Suprapubic skin (tissue), 4 donors: ENCODE measurements at regions not wholly inside any gene's neighbourhood (a gene's known extent, or its start where the extent isn't known, plus 50 kb on each side); places are given as distances from the start of the nearest gene placed in this dataset.

ENCODE experiments used
- DNase-seq, 2 donors: peaks; one replicate each; pipeline ENCODE4 v3.0.0-alpha.2; 2019; ENCODE audit warnings: low spot score in 2 of 2
- H3K27ac ChIP-seq: fragments of 200-600 bp; sonication (generic); one replicate; pipeline ENCODE4 v1.5.1; 2019
- H3K27me3 ChIP-seq: fragments of 200-600 bp; sonication (generic); one replicate; pipeline ENCODE4 v1.5.1; 2019
- H3K36me3 ChIP-seq: fragments of 200-600 bp; sonication (generic); one replicate; pipeline ENCODE4 v1.5.1; 2019
- H3K4me1 ChIP-seq: fragments of 200-600 bp; sonication (generic); one replicate; pipeline ENCODE4 v1.5.1; 2019
- H3K4me3 ChIP-seq: fragments of 200-600 bp; sonication (generic); one replicate; pipeline ENCODE4 v1.5.1; 2019; ENCODE audit warnings: mild to moderate bottlenecking
- H3K9me3 ChIP-seq: fragments of 200-600 bp; sonication (generic); one replicate; pipeline ENCODE4 v1.5.1; 2019
- CTCF ChIP-seq, 2 donors: fragments of 200-600 bp in 1 of 2; fragments of 450-650 bp in 1 of 2; sonication (generic) in 1 of 2; IDR thresholded peaks; one replicate each; pipeline ENCODE4 v1.5.1; 2016 to 2019; ENCODE audit warnings: antibody characterized with exemption in 2 of 2, mild to moderate bottlenecking in 1 of 2, moderate library complexity in 1 of 2
- EP300 ChIP-seq: sonication (generic); formaldehyde crosslinking; IDR thresholded peaks from one replicate; pipeline ENCODE4 v1.6.1; 2017; ENCODE audit warnings: antibody characterized with exemption
- POLR2A ChIP-seq, 2 donors: fragments of 450-650 bp; IDR thresholded peaks; one replicate each; pipeline ENCODE4 v1.6.1; 2017; ENCODE audit warnings: antibody characterized with exemption in 2 of 2, mild to moderate bottlenecking in 2 of 2, moderate library complexity in 2 of 2
- POLR2AphosphoS5 ChIP-seq, 3 donors: sonication (generic); formaldehyde crosslinking; IDR thresholded peaks; one replicate each; pipeline ENCODE4 v1.6.1; 2017; ENCODE audit warnings: antibody characterized with exemption in 3 of 3
- WGBS: methylation state at CpG from one replicate; pipeline ENCODE4 v1.1.5; 2018; 5-methylcytosine and 5-hydroxymethylcytosine counted together

- H3K36me3 ChIP-seq = no peaks in the 10 kb centered on the region
- H3K4me1 ChIP-seq = no peaks in the 10 kb centered on the region
- DNase-seq = no peak
- H3K27me3 ChIP-seq = no peaks in the 10 kb centered on the region
- no peak overlapping the region for H3K4me3 ChIP-seq
- no peak overlapping the region for H3K27ac ChIP-seq
- H3K9me3 ChIP-seq = no peaks in the 10 kb centered on the region
- no peak for TF ChIP-seq CTCF (IDR thresholded peaks at IDR 0.05)
These were observed 292.4 kb downstream of the NUAK1 start for GRCh38 chr12:105846331-105846730.

GRCh38 chr12:105847068-105847467, 291.7 kb downstream of the NUAK1 start:
- WGBS = 93% methylated on average over 1 of the region's 1 CpG
- no peaks in the 10 kb centered on the region for H3K4me1 ChIP-seq
- no peak for TF ChIP-seq CTCF (IDR thresholded peaks at IDR 0.05)
- TF ChIP-seq POLR2AphosphoS5 (IDR thresholded peaks at IDR 0.05) = no peak
- no peak for TF ChIP-seq EP300
- no peak for TF ChIP-seq POLR2A (IDR thresholded peaks at IDR 0.05)

GRCh38 chr12:105848286-105848685, 290.5 kb downstream of the NUAK1 start:
- H3K4me3 ChIP-seq = no peak overlapping the region
- H3K27me3 ChIP-seq = no peaks in the 10 kb centered on the region
- no peaks in the 10 kb centered on the region for H3K9me3 ChIP-seq
- no peaks in the 10 kb centered on the region for H3K4me1 ChIP-seq
- WGBS = 83% methylated on average over 2 of the region's 2 CpGs
- no peak for DNase-seq
- no peak overlapping the region for H3K27ac ChIP-seq
- H3K36me3 ChIP-seq = no peaks in the 10 kb centered on the region
- TF ChIP-seq CTCF (IDR thresholded peaks at IDR 0.05) (no peak), POLR2AphosphoS5 (IDR thresholded peaks at IDR 0.05) (no peak), EP300 (no peak), POLR2A (IDR thresholded peaks at IDR 0.05) (no peak)

More at GRCh38 chr12:105847068-105847467, 291.7 kb downstream of the NUAK1 start:
- Histone ChIP-seq H3K27ac (no peak overlapping the region), H3K9me3 (no peaks in the 10 kb centered on the region), H3K36me3 (no peaks in the 10 kb centered on the region), H3K4me3 (no peak overlapping the region), H3K27me3 (no peaks in the 10 kb centered on the region)
- DNase-seq = no peak

DNA sequence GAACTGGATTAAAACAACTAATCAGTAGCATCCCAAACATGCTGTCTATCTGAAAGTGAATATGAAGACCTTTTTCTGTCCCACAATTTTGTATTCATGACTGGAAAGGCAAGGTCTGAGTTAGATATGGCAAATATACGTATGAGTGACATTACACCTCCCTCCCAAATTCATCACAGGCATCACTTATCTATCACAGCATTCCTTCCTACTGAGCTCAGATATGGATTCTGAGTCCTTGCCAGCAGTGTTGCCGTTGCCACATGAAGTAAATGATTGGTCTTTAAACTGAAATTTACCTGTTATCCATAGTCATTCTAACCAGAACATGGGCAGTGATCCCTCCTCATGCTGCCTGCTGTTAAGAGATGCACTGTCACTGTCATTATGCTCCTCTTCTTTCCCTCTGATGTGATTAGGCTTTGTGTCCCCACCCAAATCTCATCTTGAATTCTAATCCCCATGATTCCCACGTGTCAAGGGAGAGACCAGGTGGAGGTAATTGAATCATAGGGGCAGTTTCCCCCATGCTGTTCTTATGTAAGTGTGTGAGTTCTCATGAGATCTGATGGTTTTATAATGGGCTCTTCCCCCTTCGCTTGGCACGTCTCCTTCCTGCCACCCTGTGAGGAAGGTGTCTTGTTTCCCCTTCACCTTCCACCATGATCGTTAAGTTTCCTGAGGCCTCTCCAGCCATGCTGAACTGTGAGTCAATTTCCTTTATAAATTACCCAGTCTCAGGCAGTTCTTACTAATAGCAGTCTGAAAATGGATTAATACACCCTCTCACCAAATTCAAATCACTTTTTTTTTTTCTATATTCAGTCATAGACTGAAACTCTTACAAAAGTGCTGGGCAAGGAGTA, 288.4 kb downstream of the NUAK1 start:
- Histone ChIP-seq H3K4me3 (no peak overlapping the region), H3K27ac (no peak overlapping the region), H3K27me3 (no peaks in the 10 kb centered on the region), H3K9me3 (no peaks in the 10 kb centered on the region), H3K36me3 (no peaks in the 10 kb centered on the region), H3K4me1 (no peaks in the 10 kb centered on the region)
- TF ChIP-seq EP300 (no peak), CTCF (IDR thresholded peaks at IDR 0.05) (no peak), POLR2A (IDR thresholded peaks at IDR 0.05) (no peak), POLR2AphosphoS5 (IDR thresholded peaks at IDR 0.05) (no peak)
- 72% methylated on average over 6 of the region's 6 CpGs for WGBS
- DNase-seq = no peak

GRCh38 chr12:105852496-105852895, 286.3 kb downstream of the NUAK1 start:
- no peak for DNase-seq
- no peaks in the 10 kb centered on the region for H3K36me3 ChIP-seq
- H3K27me3 ChIP-seq = no peaks in the 10 kb centered on the region
- no peak overlapping the region for H3K4me3 ChIP-seq
- no peak for TF ChIP-seq CTCF (IDR thresholded peaks at IDR 0.05)
- no peak for TF ChIP-seq EP300
- no peak for TF ChIP-seq POLR2AphosphoS5 (IDR thresholded peaks at IDR 0.05)
- no peak for TF ChIP-seq POLR2A (IDR thresholded peaks at IDR 0.05)
- peaks cover 7% of the 10 kb centered on the region for H3K4me1 ChIP-seq
- 44% methylated on average over 7 of the region's 7 CpGs for WGBS
- no peaks in the 10 kb centered on the region for H3K9me3 ChIP-seq
- H3K27ac ChIP-seq = no peak overlapping the region
